PC-3 (cell line): ENCODE measurements at regions not wholly inside any gene's neighbourhood (a gene's known extent, or its start where the extent isn't known, plus 50 kb on each side); places are given as distances from the start of the nearest gene placed in this dataset.

Experiments
- ATAC-seq: fragments of 200-7000 bp; cut with Tn5 transposase; 2 replicates; pipeline ENCODE4 v1.9.1; 2020; ENCODE audit warnings: mild to moderate bottlenecking, moderate library complexity
- BruUV-seq: library from RNA; stranded (reverse); fragments of 400-500 nt; replicated peaks from 2 replicates; lab custom pipeline; 2021; lab: Mats Ljungman, UMichigan
- CTCF ChIA-PET: fragments of 300-600 bp; sonication (Branson Sonifier 250); formaldehyde crosslinking; loops from one replicate; lab custom pipeline; 2022; ENCODE audit warnings: antibody characterized with exemption; lab: Charles Lee
- POLR2A ChIA-PET: fragments of 300-600 bp; sonication (Branson Sonifier 250); formaldehyde crosslinking; loops from one replicate; lab custom pipeline; 2022; ENCODE audit warnings: antibody characterized with exemption; ENCODE audit not compliant: unreplicated experiment; lab: Charles Lee
- DNase-seq: peaks from one replicate; pipeline ENCODE4 v3.0.0-alpha.2; 2015
- H2AFZ ChIP-seq: fragments of 300-600 bp; sonication (generic); 2 replicates; pipeline ENCODE4 v1.6.0; 2016; ENCODE audit warnings: antibody characterized with exemption, low read length
- H3F3A ChIP-seq: fragments of 300-600 bp; sonication (generic); one replicate; pipeline ENCODE4 v1.6.0; 2017; ENCODE audit warnings: antibody characterized with exemption, low read length, control low read depth, mild to moderate bottlenecking; ENCODE audit not compliant: unreplicated experiment
- H3K27ac ChIP-seq: fragments of 300-600 bp; sonication (generic); 2 replicates; pipeline ENCODE4 v1.5.1; 2016; ENCODE audit warnings: mild to moderate bottlenecking, low read length
- H3K27me3 ChIP-seq: fragments of 300-600 bp; sonication (generic); 2 replicates; pipeline ENCODE4 v1.6.1; 2016; ENCODE audit warnings: low read length, mixed read lengths
- H3K36me3 ChIP-seq: fragments of 300-600 bp; sonication (generic); 2 replicates; pipeline ENCODE4 v1.6.1; 2016; ENCODE audit warnings: low read depth, mixed run types, low read length, mixed read lengths
- H3K4me1 ChIP-seq: fragments of 300-600 bp; sonication (generic); 2 replicates; pipeline ENCODE4 v1.5.1; 2016; ENCODE audit warnings: low read length; ENCODE audit not compliant: insufficient read depth
- H3K4me2 ChIP-seq: fragments of 300-600 bp; sonication (generic); 2 replicates; pipeline ENCODE4 v1.6.0; 2016; ENCODE audit warnings: low read length
- H3K4me3 ChIP-seq: fragments of 300-600 bp; sonication (generic); 2 replicates; pipeline ENCODE4 v1.5.1; 2016; ENCODE audit warnings: mild to moderate bottlenecking, low read length, mixed read lengths
- H3K79me2 ChIP-seq: fragments of 300-600 bp; sonication (generic); 2 replicates; pipeline ENCODE4 v1.6.1; 2017; ENCODE audit warnings: low read length, mixed read lengths
- H3K9ac ChIP-seq: fragments of 300-600 bp; sonication (generic); 2 replicates; pipeline ENCODE4 v1.6.0; 2016; ENCODE audit warnings: mild to moderate bottlenecking, low read length
- H3K9me2 ChIP-seq: fragments of 300-600 bp; sonication (generic); replicated peaks from 2 replicates; pipeline ENCODE4 v1.6.1; 2016; ENCODE audit warnings: mixed run types, low read length, mixed read lengths
- H3K9me3 ChIP-seq: fragments of 300-600 bp; sonication (generic); 2 replicates; pipeline ENCODE4 v1.6.1; 2016; ENCODE audit warnings: low read length, mixed read lengths
- H4K20me1 ChIP-seq: fragments of 300-600 bp; sonication (generic); 2 replicates; pipeline ENCODE4 v1.6.1; 2016; ENCODE audit warnings: low read length, mixed read lengths
- EZH2 ChIP-seq: fragments of 300-600 bp; sonication (generic); IDR thresholded peaks from one replicate; pipeline ENCODE4 v1.6.1; 2017; ENCODE audit warnings: antibody characterized with exemption, mild to moderate bottlenecking, low read length; ENCODE audit not compliant: unreplicated experiment
- EZH2phosphoT487 ChIP-seq: fragments of 300-600 bp; sonication (generic); IDR thresholded peaks from 2 replicates; pipeline ENCODE4 v1.6.1; 2018; ENCODE audit warnings: mild to moderate bottlenecking, antibody characterized with exemption, low read length, borderline replicate concordance
- intact Hi-C: fragments of 100-400 bp; cut with micrococcal nuclease; formaldehyde crosslinking; loops from 2 replicates; pipeline ENCODE4 v1.9.0; 2023
- TF ChIP-seq, protein P1 (sequence below): fragments of 300-600 bp; sonication (generic); conservative IDR thresholded peaks from 2 replicates; pipeline ENCODE4 v1.5.1; 2017; ENCODE audit warnings: antibody characterized with exemption, low read depth, mild to moderate bottlenecking, low read length

DNA sequence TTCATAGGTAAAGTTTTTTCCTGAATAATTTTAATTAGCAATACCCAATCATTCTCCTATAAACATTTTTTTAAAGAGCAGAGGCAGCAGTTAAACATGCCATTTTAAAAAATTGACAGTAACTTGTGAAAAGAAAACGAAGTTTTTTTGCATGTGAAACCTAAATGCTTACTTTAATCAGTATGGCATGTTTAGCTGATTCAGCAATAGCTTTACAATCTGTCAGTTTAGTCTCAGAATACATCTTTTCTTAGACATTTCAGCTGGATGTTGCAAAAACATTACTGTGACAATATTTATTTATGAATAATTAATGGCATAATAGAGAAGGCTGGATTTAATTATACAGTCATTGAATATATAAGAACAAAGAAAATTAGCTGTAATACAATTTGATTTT, 1132.4 kb upstream of the ADGRL2 start:
- Histone ChIP-seq H3K9me2 (no peaks in the 10 kb centered on the region), H2AFZ (no peak overlapping the region), H3K4me3 (no peak overlapping the region), H3K9ac (no peak overlapping the region), H3K79me2 (no peaks in the 10 kb centered on the region), H3K36me3 (no peaks in the 10 kb centered on the region), H4K20me1 (no peaks in the 10 kb centered on the region), H3K4me1 (no peaks in the 10 kb centered on the region), H3K27ac (no peak overlapping the region), H3F3A (no peaks in the 10 kb centered on the region), H3K9me3 (no peaks in the 10 kb centered on the region), H3K27me3 (no peaks in the 10 kb centered on the region), H3K4me2 (no peak overlapping the region)
- BruUV-seq, result no TSS peak
- intact Hi-C loops, result no loop called here
- no peak for TF ChIP-seq EZH2
- TF ChIP-seq EZH2phosphoT487, result no peak
- TF ChIP-seq, protein P1, sequence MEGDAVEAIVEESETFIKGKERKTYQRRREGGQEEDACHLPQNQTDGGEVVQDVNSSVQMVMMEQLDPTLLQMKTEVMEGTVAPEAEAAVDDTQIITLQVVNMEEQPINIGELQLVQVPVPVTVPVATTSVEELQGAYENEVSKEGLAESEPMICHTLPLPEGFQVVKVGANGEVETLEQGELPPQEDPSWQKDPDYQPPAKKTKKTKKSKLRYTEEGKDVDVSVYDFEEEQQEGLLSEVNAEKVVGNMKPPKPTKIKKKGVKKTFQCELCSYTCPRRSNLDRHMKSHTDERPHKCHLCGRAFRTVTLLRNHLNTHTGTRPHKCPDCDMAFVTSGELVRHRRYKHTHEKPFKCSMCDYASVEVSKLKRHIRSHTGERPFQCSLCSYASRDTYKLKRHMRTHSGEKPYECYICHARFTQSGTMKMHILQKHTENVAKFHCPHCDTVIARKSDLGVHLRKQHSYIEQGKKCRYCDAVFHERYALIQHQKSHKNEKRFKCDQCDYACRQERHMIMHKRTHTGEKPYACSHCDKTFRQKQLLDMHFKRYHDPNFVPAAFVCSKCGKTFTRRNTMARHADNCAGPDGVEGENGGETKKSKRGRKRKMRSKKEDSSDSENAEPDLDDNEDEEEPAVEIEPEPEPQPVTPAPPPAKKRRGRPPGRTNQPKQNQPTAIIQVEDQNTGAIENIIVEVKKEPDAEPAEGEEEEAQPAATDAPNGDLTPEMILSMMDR, result no peak
- DNase-seq, result no peak
- ChIA-PET POLR2A (no interaction called here), CTCF (no interaction called here)
- ATAC-seq, result no peak

DNA sequence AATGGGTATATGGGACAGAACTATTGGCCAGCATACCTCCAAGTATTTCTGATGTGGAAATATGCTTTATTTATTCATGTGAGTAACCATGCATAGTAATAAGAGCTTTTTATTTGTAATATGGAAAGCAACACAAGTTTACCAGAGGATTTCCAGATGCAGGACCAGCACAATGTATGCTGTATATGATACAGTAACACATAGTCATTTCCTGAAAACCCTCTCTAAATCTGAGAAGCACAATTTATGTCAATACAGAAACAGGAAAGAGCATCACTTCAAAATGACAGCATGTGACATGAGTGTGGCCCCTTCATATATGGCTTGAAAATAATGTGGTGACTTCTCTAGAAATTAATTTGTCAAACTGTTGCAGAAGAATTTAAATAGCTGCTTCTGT, 1134.7 kb upstream of the ADGRL2 start:
- no peaks in the 10 kb centered on the region for H3K36me3 ChIP-seq
- H3F3A ChIP-seq, result no peaks in the 10 kb centered on the region
- no peaks in the 10 kb centered on the region for H4K20me1 ChIP-seq
- POLR2A ChIA-PET, result no interaction called here
- H3K9me2 ChIP-seq, result no peaks in the 10 kb centered on the region
- no peaks in the 10 kb centered on the region for H3K79me2 ChIP-seq
- no peaks in the 10 kb centered on the region for H3K9me3 ChIP-seq
- no peak overlapping the region for H2AFZ ChIP-seq
- intact Hi-C loops, result no loop called here
- CTCF ChIA-PET, result interaction anchor here (0.7 kb wide), 1 partner anchor 9 kb away, joined by 4 read pairs; no protein-coding TSS in a partner anchor
- TF ChIP-seq EZH2 (no peak), EZH2phosphoT487 (no peak)
- TF ChIP-seq, protein P1, result no peak
- no peak overlapping the region for H3K4me2 ChIP-seq
- no peak for DNase-seq
- ATAC-seq, result no peak
- no peaks in the 10 kb centered on the region for H3K4me1 ChIP-seq
- no peak overlapping the region for H3K27ac ChIP-seq
- BruUV-seq, result no TSS peak
- H3K27me3 ChIP-seq, result no peaks in the 10 kb centered on the region
- H3K9ac ChIP-seq, result no peak overlapping the region
- no peak overlapping the region for H3K4me3 ChIP-seq

DNA sequence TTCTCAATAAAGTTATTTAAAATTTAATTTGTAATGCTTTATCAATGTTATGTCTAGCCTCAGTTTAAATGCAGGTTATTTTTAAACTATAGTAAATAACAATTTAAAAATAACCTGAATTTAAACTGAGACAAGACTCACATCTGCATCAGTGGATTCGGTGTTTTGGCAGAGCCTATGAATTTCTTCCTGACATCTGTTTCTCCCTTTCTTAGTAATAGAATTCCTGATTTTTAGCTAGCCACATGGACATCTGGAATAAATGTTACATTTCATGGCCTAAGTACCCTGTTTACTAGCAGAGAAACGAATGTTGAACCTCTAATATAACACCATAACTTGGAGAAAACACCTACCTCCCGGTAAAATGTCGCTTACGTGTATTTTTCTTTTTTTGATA, 1141.6 kb upstream of the ADGRL2 start:
- H3K79me2 ChIP-seq, result no peaks in the 10 kb centered on the region
- H3K36me3 ChIP-seq, result no peaks in the 10 kb centered on the region
- H4K20me1 ChIP-seq, result no peaks in the 10 kb centered on the region
- H3K27ac ChIP-seq, result no peak overlapping the region
- H3K9me3 ChIP-seq, result no peaks in the 10 kb centered on the region
- no peak for DNase-seq
- H3K9ac ChIP-seq, result no peak overlapping the region
- H3K4me1 ChIP-seq, result peaks cover 11% of the 10 kb centered on the region; the same call in 1 of the 2 replicates
- H2AFZ ChIP-seq, result no peak overlapping the region
- CTCF ChIA-PET, result no interaction called here
- intact Hi-C loops, result loop anchor here (5.0 to 10.0 kb wide), 4 partner anchors 194 to 643 kb away; no protein-coding TSS in a partner anchor
- no peak for ATAC-seq
- BruUV-seq, result no TSS peak
- POLR2A ChIA-PET, result no interaction called here
- H3K4me2 ChIP-seq, result no peak overlapping the region
- H3K9me2 ChIP-seq, result no peaks in the 10 kb centered on the region
- no peaks in the 10 kb centered on the region for H3K27me3 ChIP-seq
- H3F3A ChIP-seq, result no peaks in the 10 kb centered on the region
- TF ChIP-seq EZH2, result no peak
- TF ChIP-seq EZH2phosphoT487, result no peak
- TF ChIP-seq, protein P1, result no peak
- H3K4me3 ChIP-seq, result no peak overlapping the region
